Ectodermal cell (in vitro differentiated cells): ENCODE measurements at regions not wholly inside any gene's neighbourhood (a gene's known extent, or its start where the extent isn't known, plus 50 kb on each side); places are given as distances from the start of the nearest gene placed in this dataset.
"Not testable (repeated sequence)": the region's sequence is repeated elsewhere in the genome, so short reads cannot be mapped to it uniquely, and the experiment has no call there.

Experiments
- H3K27ac ChIP-seq: 2 replicates; pipeline ENCODE4 v1.7.0; 2013; ENCODE audit warnings: mild to moderate bottlenecking, low read depth, low read length; ENCODE audit not compliant: insufficient read depth, poor library complexity, severe bottlenecking
- H3K27me3 ChIP-seq: 2 replicates; pipeline ENCODE4 v1.7.0; 2013; ENCODE audit warnings: mild to moderate bottlenecking, low read length; ENCODE audit not compliant: insufficient read depth, control insufficient read depth, poor library complexity, severe bottlenecking
- H3K36me3 ChIP-seq: one replicate; pipeline ENCODE4 v1.7.0; 2013; ENCODE audit warnings: low read length; ENCODE audit not compliant: control insufficient read depth, insufficient read depth
- H3K4me1 ChIP-seq: one replicate; pipeline ENCODE4 v1.7.0; 2013; ENCODE audit warnings: low read length; ENCODE audit not compliant: control insufficient read depth, insufficient read depth
- H3K4me3 ChIP-seq: 2 replicates; pipeline ENCODE4 v1.7.0; 2013; ENCODE audit warnings: low read depth, low read length, control low read depth; ENCODE audit not compliant: insufficient read depth
- H3K9me3 ChIP-seq: 2 replicates; pipeline ENCODE4 v1.7.0; 2013; ENCODE audit warnings: mild to moderate bottlenecking, low read length, moderate library complexity; ENCODE audit not compliant: control insufficient read depth
- WGBS, 2 experiments: methylation state at CpG; one replicate each; pipeline ENCODE4 v1.1.7; 2013; ENCODE audit warnings: missing lambda C conversion rate in 2 of 2; 5-methylcytosine and 5-hydroxymethylcytosine counted together

- Histone ChIP-seq H3K27ac (no peak overlapping the region), H3K36me3 (no peaks in the 10 kb centered on the region), H3K4me1 (no peaks in the 10 kb centered on the region), H3K4me3 (no peak overlapping the region), H3K27me3 (no peaks in the 10 kb centered on the region), H3K9me3 (no peaks in the 10 kb centered on the region)
- 96% methylated on average over 7 of the region's 7 CpGs for WGBS, 2 experiments
Observed at GRCh38 chr4:14919785-14920184, 82.5 kb upstream of the CPEB2 start.

- WGBS, 2 experiments: 89 to 96% methylated on average over 3 of the region's 3 CpGs
- H3K9me3 ChIP-seq: no peaks in the 10 kb centered on the region
Observed at GRCh38 chr4:14920237-14920636, 82.0 kb upstream of the CPEB2 start.

GRCh38 chr4:14920759-14921320 is 81.4 kb upstream of the CPEB2 start:
- Histone ChIP-seq H3K36me3 (no peaks in the 10 kb centered on the region), H3K27me3 (no peaks in the 10 kb centered on the region), H3K27ac (no peak overlapping the region), H3K4me1 (no peaks in the 10 kb centered on the region), H3K4me3 (no peak overlapping the region), H3K9me3 (no peaks in the 10 kb centered on the region)
- 89 to 95% methylated on average over 2 of the region's 3 CpGs for WGBS, 2 experiments

More at GRCh38 chr4:14920237-14920636, 82.0 kb upstream of the CPEB2 start:
- Histone ChIP-seq H3K4me1 (no peaks in the 10 kb centered on the region), H3K4me3 (no peak overlapping the region), H3K27me3 (no peaks in the 10 kb centered on the region), H3K27ac (no peak overlapping the region), H3K36me3 (no peaks in the 10 kb centered on the region)

- not testable (repeated sequence) for H3K36me3 ChIP-seq, H3K27ac ChIP-seq, H3K4me3 ChIP-seq, H3K27me3 ChIP-seq, H3K4me1 ChIP-seq, H3K9me3 ChIP-seq
- WGBS, 2 experiments: 100% methylated on average over 1 of the region's 2 CpGs; no CpG with 5 or more reads in 1 of the 2 experiments
Observed at GRCh38 chr4:14921781-14922180, 80.5 kb upstream of the CPEB2 start.

DNA sequence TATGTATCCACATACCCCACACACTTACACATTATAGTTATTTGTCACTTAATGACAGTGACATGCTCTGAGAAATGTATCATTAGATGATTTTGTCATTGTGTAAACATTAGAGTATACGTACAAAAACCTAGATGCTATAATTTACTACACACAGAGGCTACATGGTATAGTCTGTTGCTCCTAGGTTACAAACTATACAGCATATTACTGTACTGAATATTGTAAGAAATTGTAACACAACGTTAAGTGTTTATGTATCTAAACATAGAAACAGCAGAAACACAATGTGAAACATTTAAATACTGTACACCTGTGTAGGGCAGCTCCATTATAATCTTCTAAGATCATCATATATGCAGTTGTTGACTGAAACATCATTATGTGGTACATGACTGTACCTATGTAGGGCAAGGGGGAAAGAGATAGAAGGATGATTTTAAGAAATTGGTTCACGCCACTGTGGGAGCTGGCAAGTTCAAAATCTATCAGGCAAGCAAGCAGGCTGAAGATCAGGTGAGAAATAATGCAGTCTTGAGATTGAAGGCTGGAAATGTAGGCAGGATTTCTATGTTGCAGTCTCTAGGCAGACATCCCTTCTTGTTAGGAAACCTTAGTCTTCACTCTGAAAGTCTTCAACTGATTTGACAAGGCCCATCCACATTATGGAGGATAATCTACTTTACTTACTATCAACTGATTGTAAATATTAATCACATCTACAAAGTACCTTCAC is 78.0 kb upstream of the CPEB2 start:
- H3K36me3 ChIP-seq: no peaks in the 10 kb centered on the region
- H3K27ac ChIP-seq: no peak overlapping the region
- no peaks in the 10 kb centered on the region for H3K9me3 ChIP-seq
- H3K4me3 ChIP-seq: no peak overlapping the region
- H3K4me1 ChIP-seq: no peaks in the 10 kb centered on the region
- WGBS, 2 experiments: 100% methylated on average over 1 of the region's 3 CpGs
- H3K27me3 ChIP-seq: no peaks in the 10 kb centered on the region

DNA sequence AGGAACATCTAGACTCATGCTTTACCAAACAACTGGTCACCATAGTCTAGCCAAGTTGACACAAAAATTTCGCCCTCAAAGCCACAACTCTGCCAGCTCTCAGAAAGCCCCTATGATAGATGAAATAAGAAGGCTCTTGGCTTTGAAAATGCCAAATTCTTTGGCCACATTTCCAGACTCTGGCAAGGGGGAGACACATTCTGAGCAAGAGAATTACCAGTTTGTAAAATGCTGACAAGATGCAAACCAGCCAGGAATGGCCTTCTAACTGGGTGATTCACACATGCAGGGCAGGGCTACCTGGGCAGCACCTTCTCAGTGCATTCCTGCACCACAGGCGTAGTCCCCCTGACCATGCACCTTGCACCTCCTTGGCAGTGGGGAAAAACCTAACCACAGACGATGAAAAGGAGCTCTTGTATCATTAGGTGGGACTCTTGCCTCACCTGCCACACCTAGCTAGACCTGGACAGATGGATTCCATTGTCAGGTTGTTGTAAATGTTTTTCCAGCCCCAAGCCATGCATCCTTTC is 77.4 kb upstream of the CPEB2 start:
- H3K4me3 ChIP-seq: no peak overlapping the region
- H3K36me3 ChIP-seq: no peaks in the 10 kb centered on the region
- H3K27ac ChIP-seq: no peak overlapping the region
- no peaks in the 10 kb centered on the region for H3K9me3 ChIP-seq
- WGBS, 2 experiments: 90 to 95% methylated on average over 3 of the region's 3 CpGs
- H3K27me3 ChIP-seq: no peaks in the 10 kb centered on the region
- no peaks in the 10 kb centered on the region for H3K4me1 ChIP-seq

GRCh38 chr4:14925471-14925870 is 76.8 kb upstream of the CPEB2 start:
- Histone ChIP-seq H3K36me3 (no peaks in the 10 kb centered on the region), H3K27ac (no peak overlapping the region), H3K9me3 (no peaks in the 10 kb centered on the region), H3K4me1 (no peaks in the 10 kb centered on the region), H3K4me3 (no peak overlapping the region), H3K27me3 (no peaks in the 10 kb centered on the region)
- 83 to 88% methylated on average over 5 of the region's 5 CpGs for whole genome bisulfite sequencing, 2 experiments

DNA sequence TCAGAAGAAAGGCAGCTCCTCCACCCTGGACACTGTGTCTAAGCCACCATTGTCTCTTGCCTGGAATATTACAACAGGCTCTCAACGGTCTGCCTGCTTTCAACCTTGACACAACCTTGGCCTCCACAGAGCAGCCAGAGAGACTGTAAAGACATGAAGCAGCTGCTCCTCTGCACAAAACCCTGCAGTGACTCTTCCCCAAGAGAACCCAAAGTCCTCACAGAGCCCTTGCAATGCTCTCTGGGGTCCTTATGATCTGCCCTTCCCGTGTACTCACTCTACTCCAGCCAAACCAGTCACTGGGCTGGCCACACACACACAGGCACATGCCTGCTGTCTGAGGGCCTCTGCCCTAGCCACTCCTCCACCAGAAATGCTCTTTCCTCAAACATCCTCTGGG is 75.9 kb upstream of the CPEB2 start:
- no peaks in the 10 kb centered on the region for H3K36me3 ChIP-seq
- H3K4me3 ChIP-seq: no peak overlapping the region
- 86 to 92% methylated on average over 2 of the region's 2 CpGs for WGBS, 2 experiments
- no peaks in the 10 kb centered on the region for H3K4me1 ChIP-seq
- H3K27ac ChIP-seq: no peak overlapping the region
- H3K27me3 ChIP-seq: no peaks in the 10 kb centered on the region
- H3K9me3 ChIP-seq: no peaks in the 10 kb centered on the region

DNA sequence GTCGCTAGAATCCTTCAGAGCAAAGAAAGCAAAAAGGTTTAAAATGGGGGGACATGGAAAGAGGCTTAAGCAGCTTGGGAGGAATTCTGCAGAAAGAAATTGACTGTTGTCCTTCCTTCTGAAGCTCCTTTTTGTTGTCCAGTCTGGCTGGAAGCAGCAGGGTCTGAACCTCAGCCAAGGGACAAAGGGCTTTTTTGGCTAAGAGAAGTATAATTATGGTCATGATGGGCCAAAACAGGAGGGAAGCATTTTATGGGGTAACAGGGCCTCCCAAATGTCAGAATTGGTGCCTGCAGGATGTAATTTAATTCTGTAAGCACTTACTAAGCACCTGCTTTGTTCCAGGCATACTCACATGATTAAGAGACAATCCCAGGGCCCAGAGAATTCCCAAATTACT is 74.2 kb upstream of the CPEB2 start:
- 86 to 100% methylated on average over 1 of the region's 1 CpG for WGBS, 2 experiments
- Histone ChIP-seq H3K27me3 (no peaks in the 10 kb centered on the region), H3K4me3 (no peak overlapping the region), H3K9me3 (no peaks in the 10 kb centered on the region), H3K27ac (no peak overlapping the region), H3K4me1 (no peaks in the 10 kb centered on the region), H3K36me3 (no peaks in the 10 kb centered on the region)

DNA sequence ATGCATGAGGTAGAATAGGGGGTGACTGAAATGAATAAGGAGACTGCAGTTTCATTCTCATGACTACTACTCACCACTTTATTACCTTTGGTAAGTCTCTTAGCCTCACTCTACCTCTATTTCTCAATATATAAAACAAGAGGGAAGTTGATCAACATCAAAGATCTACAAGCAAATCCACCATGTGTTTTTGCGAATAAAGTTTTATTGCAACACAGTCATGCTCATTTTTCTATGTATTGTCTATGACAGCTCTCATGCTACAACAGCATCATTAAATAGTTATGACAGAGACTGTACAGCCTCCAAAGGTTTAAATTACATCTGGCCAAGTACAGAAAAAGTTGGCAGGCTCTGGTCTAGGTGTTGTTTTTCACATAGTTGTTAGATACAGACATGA is 72.6 kb upstream of the CPEB2 start:
- H3K9me3 ChIP-seq: no peaks in the 10 kb centered on the region
- H3K4me3 ChIP-seq: no peak overlapping the region
- H3K36me3 ChIP-seq: no peaks in the 10 kb centered on the region
- no peaks in the 10 kb centered on the region for H3K27me3 ChIP-seq
- 92 to 95% methylated on average over 1 of the region's 1 CpG for WGBS, 2 experiments
- no peaks in the 10 kb centered on the region for H3K4me1 ChIP-seq
- H3K27ac ChIP-seq: no peak overlapping the region
